ENCODE measurements at regions not wholly inside any gene's neighbourhood (a gene's known extent, or its start where the extent isn't known, plus 50 kb on each side); places are given as distances from the start of the nearest gene placed in this dataset.
A peak's percentile ranks its signal among the peaks of the same experiment; 100 is the strongest.

DNA sequence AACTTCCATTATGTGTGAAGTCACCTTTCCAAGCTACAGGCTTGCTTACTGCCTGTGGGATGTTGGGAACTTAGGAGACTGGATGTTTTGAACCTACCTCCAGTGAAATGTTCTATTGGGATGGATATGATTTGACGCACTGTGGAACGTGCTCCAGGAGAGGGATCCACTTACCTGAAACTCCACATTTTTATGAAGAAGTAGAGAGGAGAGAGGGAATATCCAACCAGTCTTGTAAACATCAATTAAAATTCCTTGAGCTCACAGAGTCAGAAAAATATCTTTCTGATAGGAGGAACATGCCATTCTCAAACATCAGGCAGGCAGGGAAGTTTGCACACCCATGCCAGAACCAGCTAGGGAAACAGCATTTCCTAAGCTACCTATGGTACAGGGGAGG lies 91.1 kb upstream of the MAOA start:
- no peak for DNase-seq (ENCODE audit: low read depth in 1 of 2, low spot score in 2 of 2)
- H3K18ac ChIP-seq (ENCODE audit: extremely low read depth, low read length): no peak overlapping the region
- no peak overlapping the region for H3K4ac ChIP-seq (replicated peaks; ENCODE audit: insufficient read length, low read depth, low read length)
- no peak overlapping the region for H3K23ac ChIP-seq (ENCODE audit: insufficient read length)
- no peak overlapping the region for H2BK20ac ChIP-seq (ENCODE audit: low read length)
- H2BK12ac ChIP-seq (ENCODE audit: low read depth, low read length): no peak overlapping the region
- no peaks in the 10 kb centered on the region for H3K27me3 ChIP-seq (replicated peaks in 1 of 4; ENCODE audit: control insufficient read depth in 3 of 4, extremely low read depth in 1 of 4, insufficient read depth in 3 of 4, low read length in 3 of 4)
- no peaks in the 10 kb centered on the region for H3K36me3 ChIP-seq (ENCODE audit: control insufficient read depth in 2 of 4, insufficient read depth in 4 of 4, low read length in 3 of 4)
- H2BK15ac ChIP-seq (ENCODE audit: low read length): no peak overlapping the region
- H3K4me2 ChIP-seq (ENCODE audit: insufficient read depth in 1 of 2, low read depth in 2 of 2, low read length in 2 of 2): no peak overlapping the region
- no peak overlapping the region for H2AFZ ChIP-seq (ENCODE audit: low read length)
- no peak overlapping the region for H4K5ac ChIP-seq (ENCODE audit: insufficient read length, low read depth, low read length)
- no peak overlapping the region for H2AK5ac ChIP-seq (ENCODE audit: low read depth, low read length)
- no peaks in the 10 kb centered on the region for H3K4me1 ChIP-seq (replicated peaks in 1 of 4; ENCODE audit: control insufficient read depth in 3 of 4, insufficient read depth in 4 of 4, low read length in 3 of 4)
- H3K23me2 ChIP-seq (ENCODE audit: low read depth, low read length): no peaks in the 10 kb centered on the region
- H2BK5ac ChIP-seq (ENCODE audit: low read depth, low read length): no peak overlapping the region
- 90% methylated on average over 2 of the region's 2 CpGs; no CpG with 5 or more reads in 1 of the 2 experiments for WGBS, 2 experiments (ENCODE audit: extremely low coverage in 1 of 2, insufficient coverage in 1 of 2, insufficient read length in 1 of 2, insufficient replicate concordance in 2 of 2, low coverage in 1 of 2, low lambda C conversion rate in 2 of 2, missing lambda C conversion rate in 1 of 2)
- no peak overlapping the region for H3K9ac ChIP-seq (replicated peaks in 1 of 4; ENCODE audit: extremely low read depth in 1 of 4, low read depth in 3 of 4, low read length in 3 of 4)
- H2BK120ac ChIP-seq (replicated peaks; ENCODE audit: low read depth, low read length): no peak overlapping the region
- H3K4me3 ChIP-seq (ENCODE audit: extremely low read depth in 1 of 4, insufficient read depth in 2 of 4, low read depth in 3 of 4, low read length in 4 of 4): no peak overlapping the region
- no peak for TF ChIP-seq CREB1 (IDR thresholded peaks at IDR 0.05)
- peak in 1 of 2 experiments; percentile 33; a peak in 1 of 4 replicates for TF ChIP-seq RAD21 (IDR thresholded peaks at IDR 0.05 in 1 of 2, conservative IDR thresholded peaks at IDR 0.05 in 1 of 2; ENCODE audit: low read depth in 2 of 2, low read length in 2 of 2)
- no peak for TF ChIP-seq GTF2F1 (IDR thresholded peaks at IDR 0.05; ENCODE audit: borderline replicate concordance, low read depth, low read length)
- TF ChIP-seq, protein P1, sequence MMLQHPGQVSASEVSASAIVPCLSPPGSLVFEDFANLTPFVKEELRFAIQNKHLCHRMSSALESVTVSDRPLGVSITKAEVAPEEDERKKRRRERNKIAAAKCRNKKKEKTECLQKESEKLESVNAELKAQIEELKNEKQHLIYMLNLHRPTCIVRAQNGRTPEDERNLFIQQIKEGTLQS (IDR thresholded peaks at IDR 0.05; ENCODE audit: insufficient read depth, low read depth, low read length): no peak
- no peak for TF ChIP-seq MAFK (IDR thresholded peaks at IDR 0.05; ENCODE audit: low read depth, low read length)
- no peak overlapping the region for H4K8ac ChIP-seq (ENCODE audit: extremely low read depth, insufficient read depth, low read length)
- H3K9me3 ChIP-seq (ENCODE audit: insufficient read depth in 2 of 2, low read depth in 1 of 2, low read length in 1 of 2): no peaks in the 10 kb centered on the region
- H3K14ac ChIP-seq (ENCODE audit: insufficient read length): no peak overlapping the region
- FAIRE-seq: no peak
- H4K20me1 ChIP-seq (replicated peaks in 1 of 2; ENCODE audit: control insufficient read depth in 1 of 2, insufficient read depth in 2 of 2, low read length in 2 of 2): no peaks in the 10 kb centered on the region
- H3K27ac ChIP-seq (ENCODE audit: low read depth, low read length): no peak overlapping the region
- no peaks in the 10 kb centered on the region for H3K79me1 ChIP-seq (ENCODE audit: low read depth, low read length)
- H3K56ac ChIP-seq (replicated peaks; ENCODE audit: insufficient read length, low read depth, low read length): no peak overlapping the region
- no peak overlapping the region for H4K91ac ChIP-seq (replicated peaks; ENCODE audit: insufficient read length, low read length)
- POLR2A ChIA-PET (ENCODE audit: partially characterized antibody): no interaction called here
- CTCF ChIA-PET (ENCODE audit: partially characterized antibody): interaction anchor here (1.0 to 2.8 kb wide), 2 partner anchors 181 to 186 kb away, joined by 3 to 12 read pairs; no protein-coding TSS in a partner anchor
- no peaks in the 10 kb centered on the region for H3K79me2 ChIP-seq (ENCODE audit: control insufficient read depth in 1 of 2, insufficient read depth in 2 of 2, low read length in 2 of 2)
